H1 (cell line): ENCODE measurements at regions not wholly inside any gene's neighbourhood (a gene's known extent, or its start where the extent isn't known, plus 50 kb on each side); places are given as distances from the start of the nearest gene placed in this dataset.

Source experiments
- POU5F1 ChIP-seq: IDR thresholded peaks from 2 replicates; pipeline ENCODE4 v1.6.1; 2011; ENCODE audit warnings: low read depth, mild to moderate bottlenecking, low read length, moderate library complexity

DNA sequence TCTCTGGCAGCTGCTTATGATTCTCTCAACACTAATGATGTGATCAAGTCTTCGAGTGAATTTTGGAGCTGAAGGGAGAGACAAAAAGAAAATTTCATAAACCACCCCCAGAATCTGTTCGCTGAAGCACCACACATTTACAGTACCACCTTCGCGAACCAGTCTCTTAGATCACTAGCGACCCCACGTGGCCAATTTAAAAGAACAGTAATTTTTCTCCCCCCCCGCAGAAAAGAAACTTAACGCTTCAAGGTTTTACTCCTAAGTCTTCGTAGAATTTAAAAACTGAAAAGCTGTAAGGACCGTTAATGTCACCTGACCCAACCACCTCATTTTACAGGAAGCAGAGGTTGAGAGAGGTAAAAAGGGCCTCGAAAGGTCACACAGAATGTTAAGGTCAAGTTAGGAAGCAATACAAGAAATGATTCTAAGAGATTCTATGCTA, 187.5 kb downstream of the QDPR start (continued):
- TF ChIP-seq POU5F1: no peak
